ENCODE measurements at regions not wholly inside any gene's neighbourhood (a gene's known extent, or its start where the extent isn't known, plus 50 kb on each side); places are given as distances from the start of the nearest gene placed in this dataset.
"Not testable (repeated sequence)": the region's sequence is repeated elsewhere in the genome, so short reads cannot be mapped to it uniquely, and the experiment has no call there.

DNA sequence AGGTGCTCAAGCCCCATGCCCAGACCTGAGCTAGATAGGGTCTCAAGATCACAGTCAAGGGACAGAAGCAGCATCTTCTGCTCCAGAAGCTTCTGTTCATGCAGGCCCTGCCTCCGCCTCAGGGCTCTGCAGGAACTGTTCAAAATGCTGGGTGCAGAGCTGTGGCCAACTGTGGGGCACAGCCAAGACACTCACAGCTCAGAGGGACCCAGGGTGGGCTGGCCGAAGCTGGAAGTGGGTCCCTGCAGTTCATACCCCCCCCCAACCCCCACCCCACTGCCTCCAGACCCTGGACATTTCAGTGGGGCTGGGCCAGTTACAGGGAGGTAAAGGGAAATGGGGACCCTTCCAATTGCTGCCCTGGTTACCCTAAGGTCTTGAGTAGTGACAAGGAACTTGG lies 129.0 kb downstream of the CRYBB2 start:
- Histone ChIP-seq H3K9me3 (ENCODE audit: control extremely low read depth in 1 of 3, control insufficient read depth in 2 of 3, insufficient read depth in 1 of 3, low read length in 2 of 3) (peaks cover 0 to 4% (median 0%) of the 10 kb centered on the region in 3 donors), H3K27me3 (replicated peaks in 1 of 4; ENCODE audit: control extremely low read depth in 1 of 4, control insufficient read depth in 3 of 4, insufficient read depth in 4 of 4, low read length in 3 of 4) (no peaks in the 10 kb centered on the region), H4K20me1 (ENCODE audit: control insufficient read depth, insufficient read depth, low read length, poor library complexity, severe bottlenecking) (no peaks in the 10 kb centered on the region), H3K79me2 (ENCODE audit: control insufficient read depth, insufficient read depth, low read length) (no peaks in the 10 kb centered on the region), H3K4me3 (ENCODE audit: control extremely low read depth in 1 of 5, extremely low read depth in 1 of 5, insufficient read depth in 1 of 5, low read depth in 2 of 5, low read length in 4 of 5) (no peak overlapping the region), H3K27ac (ENCODE audit: low read length in 2 of 2) (no peak overlapping the region), H2AFZ (ENCODE audit: insufficient read depth, low read depth, low read length, poor library complexity, severe bottlenecking) (no peak overlapping the region), H3K4me2 (replicated peaks; ENCODE audit: low read depth, low read length, poor library complexity, severe bottlenecking) (no peak overlapping the region), H3K36me3 (replicated peaks in 1 of 2; ENCODE audit: control extremely low read depth in 1 of 2, control insufficient read depth in 1 of 2, extremely low read depth in 1 of 2, insufficient read depth in 2 of 2, low read length in 1 of 2) (peaks cover 0 to 24% of the 10 kb centered on the region in 2 experiments), H3K4me1 (ENCODE audit: control insufficient read depth in 2 of 2, insufficient read depth in 2 of 2, low read length in 2 of 2) (no peaks in the 10 kb centered on the region), H3K9ac (ENCODE audit: low read length) (no peak overlapping the region)
- Mint-ChIP-seq H3K27me3 (no peaks in the 10 kb centered on the region), H3K27ac (no peak overlapping the region), H3K4me3 (no peak overlapping the region), H3K4me1 (no peaks in the 10 kb centered on the region), H3K9me3 (ENCODE audit: insufficient read depth) (no peaks in the 10 kb centered on the region)
- intact Hi-C loops (cut with micrococcal nuclease): no loop called here
- CTCF ChIA-PET: no interaction called here
- POLR2A ChIA-PET: no interaction called here
- no peak for TF ChIP-seq EZH2 (IDR thresholded peaks at IDR 0.05; ENCODE audit: borderline replicate concordance, insufficient read depth, low read depth, low read length, poor library complexity, severe bottlenecking)
- TF ChIP-seq, protein P1, sequence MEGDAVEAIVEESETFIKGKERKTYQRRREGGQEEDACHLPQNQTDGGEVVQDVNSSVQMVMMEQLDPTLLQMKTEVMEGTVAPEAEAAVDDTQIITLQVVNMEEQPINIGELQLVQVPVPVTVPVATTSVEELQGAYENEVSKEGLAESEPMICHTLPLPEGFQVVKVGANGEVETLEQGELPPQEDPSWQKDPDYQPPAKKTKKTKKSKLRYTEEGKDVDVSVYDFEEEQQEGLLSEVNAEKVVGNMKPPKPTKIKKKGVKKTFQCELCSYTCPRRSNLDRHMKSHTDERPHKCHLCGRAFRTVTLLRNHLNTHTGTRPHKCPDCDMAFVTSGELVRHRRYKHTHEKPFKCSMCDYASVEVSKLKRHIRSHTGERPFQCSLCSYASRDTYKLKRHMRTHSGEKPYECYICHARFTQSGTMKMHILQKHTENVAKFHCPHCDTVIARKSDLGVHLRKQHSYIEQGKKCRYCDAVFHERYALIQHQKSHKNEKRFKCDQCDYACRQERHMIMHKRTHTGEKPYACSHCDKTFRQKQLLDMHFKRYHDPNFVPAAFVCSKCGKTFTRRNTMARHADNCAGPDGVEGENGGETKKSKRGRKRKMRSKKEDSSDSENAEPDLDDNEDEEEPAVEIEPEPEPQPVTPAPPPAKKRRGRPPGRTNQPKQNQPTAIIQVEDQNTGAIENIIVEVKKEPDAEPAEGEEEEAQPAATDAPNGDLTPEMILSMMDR (IDR thresholded peaks at IDR 0.05): no peak
- ATAC-seq (ENCODE audit: low read depth): no peak
- 100% methylated on average over 1 of the region's 2 CpGs for WGBS (ENCODE audit: insufficient coverage)
- no peak for DNase-seq

DNA sequence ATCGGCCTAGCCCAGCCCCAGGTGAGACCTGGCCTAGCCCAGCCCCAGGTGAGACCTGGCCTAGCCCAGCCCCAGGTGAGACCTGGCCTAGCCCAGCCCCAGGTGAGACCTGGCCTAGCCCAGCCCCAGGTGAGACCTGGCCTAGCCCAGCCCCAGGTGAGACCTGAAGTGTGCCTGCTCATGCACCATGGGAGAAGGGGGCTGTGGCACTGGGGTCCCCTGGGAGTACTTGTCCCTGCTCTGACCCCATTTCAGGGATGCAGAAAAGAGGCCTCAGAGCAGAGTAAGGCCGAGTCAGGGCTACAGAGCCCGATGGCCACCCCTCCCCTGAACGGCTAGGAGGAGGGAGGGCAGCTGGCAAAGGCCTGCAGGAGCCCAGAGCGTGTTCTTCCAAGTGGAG lies 129.6 kb downstream of the CRYBB2 start:
- H3K4me3 Mint-ChIP-seq; H3K4me3 ChIP-seq (ENCODE audit: control extremely low read depth in 1 of 5, extremely low read depth in 1 of 5, insufficient read depth in 1 of 5, low read depth in 2 of 5, low read length in 4 of 5); DNase-seq; H3K4me1 Mint-ChIP-seq; intact Hi-C loops (cut with micrococcal nuclease); H3K27ac ChIP-seq (ENCODE audit: low read length in 2 of 2); H3K27me3 Mint-ChIP-seq; H3K9ac ChIP-seq (ENCODE audit: low read length); H3K27ac Mint-ChIP-seq; H3K9me3 Mint-ChIP-seq (ENCODE audit: insufficient read depth); H3K79me2 ChIP-seq (ENCODE audit: control insufficient read depth, insufficient read depth, low read length); H2AFZ ChIP-seq (ENCODE audit: insufficient read depth, low read depth, low read length, poor library complexity, severe bottlenecking); H3K4me1 ChIP-seq (ENCODE audit: control insufficient read depth in 2 of 2, insufficient read depth in 2 of 2, low read length in 2 of 2); H3K9me3 ChIP-seq (ENCODE audit: control extremely low read depth in 1 of 3, control insufficient read depth in 2 of 3, insufficient read depth in 1 of 3, low read length in 2 of 3); H4K20me1 ChIP-seq (ENCODE audit: control insufficient read depth, insufficient read depth, low read length, poor library complexity, severe bottlenecking); H3K4me2 ChIP-seq (replicated peaks; ENCODE audit: low read depth, low read length, poor library complexity, severe bottlenecking); H3K27me3 ChIP-seq (replicated peaks in 1 of 4; ENCODE audit: control extremely low read depth in 1 of 4, control insufficient read depth in 3 of 4, insufficient read depth in 4 of 4, low read length in 3 of 4); POLR2A ChIA-PET; ATAC-seq (ENCODE audit: low read depth): not testable (repeated sequence)
- H3K36me3 ChIP-seq (replicated peaks in 1 of 2; ENCODE audit: control extremely low read depth in 1 of 2, control insufficient read depth in 1 of 2, extremely low read depth in 1 of 2, insufficient read depth in 2 of 2, low read length in 1 of 2): peaks cover 0 to 28% of the 10 kb centered on the region in 2 experiments
- WGBS (ENCODE audit: insufficient coverage): 100% methylated on average over 1 of the region's 5 CpGs
- CTCF ChIA-PET: interaction anchor here (1.7 kb wide), 1 partner anchor 13 kb away, joined by 6 read pairs; no protein-coding TSS in a partner anchor

Measured in B cell (primary cell).